Activated T-cell treated with anti-CD3 and anti-CD28 coated beads, Interleukin-2, amount 50 U/mL, for 48 hours (primary cell): ENCODE measurements at regions not wholly inside any gene's neighbourhood (a gene's known extent, or its start where the extent isn't known, plus 50 kb on each side); places are given as distances from the start of the nearest gene placed in this dataset.

Source experiments
- DNase-seq, 2 experiments: peaks; one replicate each; pipeline ENCODE4 v3.0.0-alpha.2; 2020

DNA sequence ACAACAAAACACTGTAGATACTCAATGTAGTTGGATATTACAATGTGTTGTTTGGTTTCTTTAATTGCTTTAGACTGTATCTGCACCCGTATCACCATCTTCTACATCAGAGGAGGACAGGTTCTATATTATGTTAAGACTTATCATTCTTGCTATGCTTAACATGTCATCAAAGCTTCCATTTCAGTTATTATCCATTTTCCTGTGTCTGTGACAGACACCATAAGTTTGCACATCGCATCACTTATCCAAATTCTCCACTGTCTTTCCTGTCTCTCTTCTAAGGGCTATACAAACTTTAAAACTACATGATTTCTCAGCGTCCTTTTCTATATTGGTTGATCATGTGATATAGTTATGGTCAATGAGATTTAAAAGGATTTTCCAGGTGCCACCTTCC, 719.0 kb downstream of the TBC1D32 start:
- DNase-seq, result no peak

DNA sequence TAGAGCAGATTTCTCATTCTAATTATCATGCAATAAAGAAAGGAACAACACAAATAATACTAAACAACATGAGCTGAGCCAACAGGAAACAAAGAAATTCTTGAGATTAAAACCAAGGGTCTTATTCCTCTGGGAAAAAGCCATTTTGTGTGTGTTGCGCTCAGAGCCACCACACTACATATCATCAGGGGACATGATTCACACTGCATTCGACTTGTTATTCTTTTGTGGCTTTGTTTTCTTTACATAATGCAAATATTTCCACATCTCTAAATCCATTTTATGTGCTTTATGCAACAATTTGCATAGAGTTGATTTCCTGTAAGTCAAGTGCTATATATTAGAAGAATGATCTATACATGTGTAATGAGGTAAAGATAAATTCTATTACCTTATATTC, 719.6 kb downstream of the TBC1D32 start:
- DNase-seq, result no peak

DNA sequence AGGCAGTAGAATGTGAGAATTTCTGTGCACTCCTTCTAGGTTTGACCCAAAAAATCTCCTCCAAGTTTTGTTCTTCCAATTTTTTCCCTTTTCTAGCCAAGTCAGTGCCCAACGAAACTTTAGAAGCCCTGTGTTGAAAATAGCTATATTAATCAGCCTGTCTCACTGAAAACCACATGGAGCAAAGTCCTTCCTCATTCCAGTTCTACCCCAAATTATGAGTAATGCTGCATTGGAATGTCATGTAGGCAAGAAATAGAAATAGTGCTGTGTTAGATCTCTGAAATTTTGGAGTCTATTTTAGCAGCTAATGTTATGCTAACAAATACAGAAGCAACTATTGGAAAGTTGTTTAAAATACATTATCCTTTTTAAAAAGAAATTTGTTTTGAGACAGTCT, 725.5 kb downstream of the TBC1D32 start:
- no peak for DNase-seq

DNA sequence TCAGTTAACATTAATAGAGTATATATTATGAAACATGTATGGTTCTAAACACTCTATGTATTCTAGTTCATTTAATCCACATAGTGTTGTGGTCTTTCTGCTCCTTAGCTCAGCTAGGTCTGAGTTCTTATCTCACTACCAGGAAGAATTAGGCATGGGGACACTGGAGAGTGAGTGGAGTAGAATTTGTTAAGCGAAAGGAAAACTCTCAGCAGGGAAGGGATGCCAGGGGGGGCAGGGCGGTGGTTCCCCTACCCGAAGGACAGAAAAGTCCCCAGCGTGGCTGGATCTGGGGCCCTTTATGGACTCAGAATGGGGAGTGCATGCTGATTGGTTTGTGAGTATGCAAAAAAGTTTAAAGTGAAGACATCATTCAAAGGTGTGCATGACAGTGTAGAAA, 727.5 kb downstream of the TBC1D32 start:
- DNase-seq, result no peak

DNA sequence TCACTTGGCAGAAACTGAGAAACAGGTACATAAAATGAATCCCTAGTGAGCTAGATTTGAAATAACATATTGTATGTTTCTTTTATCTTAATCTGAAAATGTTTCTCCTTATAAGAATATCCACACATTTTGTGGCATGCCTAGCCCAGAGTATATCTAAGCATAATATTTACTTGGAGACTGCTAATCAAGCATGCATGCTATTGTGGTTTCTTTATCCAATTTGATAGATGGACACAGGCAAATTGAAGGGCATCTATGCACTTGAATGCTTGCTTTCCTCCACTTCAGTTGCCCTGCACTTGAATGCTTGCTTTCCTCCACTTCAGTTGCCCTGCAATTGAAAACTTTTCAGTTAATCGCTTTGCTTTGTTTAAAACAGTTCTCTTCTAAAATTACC, 729.8 kb downstream of the TBC1D32 start:
- DNase-seq, result no peak

DNA sequence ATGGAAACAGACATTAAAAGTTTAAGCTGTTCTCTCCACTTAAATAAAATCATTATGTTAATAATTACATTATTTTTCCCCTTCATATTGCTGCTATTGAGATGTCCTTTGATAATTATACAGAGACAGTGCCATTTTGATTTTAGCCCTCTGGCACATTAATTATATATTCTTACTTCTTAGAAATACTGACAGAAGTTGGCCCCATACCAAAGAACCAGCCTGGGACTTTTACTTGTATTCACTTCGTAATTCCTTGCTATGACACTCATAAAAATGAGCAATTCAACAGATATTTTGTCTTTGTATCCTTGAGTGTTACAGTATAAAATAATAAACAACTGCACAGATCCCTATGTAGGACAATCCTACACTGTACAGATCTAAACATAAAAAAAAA, 743.7 kb downstream of the TBC1D32 start:
- DNase-seq, result no peak

DNA sequence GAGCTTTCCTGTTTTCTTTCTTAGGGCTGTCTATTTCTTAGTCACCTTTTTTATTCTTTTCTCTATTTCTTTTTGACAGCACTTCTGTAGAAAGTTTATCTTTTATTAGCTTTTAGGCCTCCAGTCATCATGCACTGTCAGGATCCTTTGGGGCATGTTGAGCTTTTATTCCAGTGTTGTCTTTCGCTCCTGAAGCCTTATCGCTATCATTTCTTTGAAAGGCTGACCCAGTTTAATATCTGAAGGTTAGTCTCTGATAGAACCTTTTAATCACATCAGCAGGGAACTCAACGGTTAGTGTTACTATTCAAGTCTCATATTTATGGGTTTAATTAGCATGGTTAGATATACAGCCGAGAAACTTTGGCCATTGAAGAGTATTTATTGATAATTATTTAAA, 745.9 kb downstream of the TBC1D32 start:
- DNase-seq, result no peak

DNA sequence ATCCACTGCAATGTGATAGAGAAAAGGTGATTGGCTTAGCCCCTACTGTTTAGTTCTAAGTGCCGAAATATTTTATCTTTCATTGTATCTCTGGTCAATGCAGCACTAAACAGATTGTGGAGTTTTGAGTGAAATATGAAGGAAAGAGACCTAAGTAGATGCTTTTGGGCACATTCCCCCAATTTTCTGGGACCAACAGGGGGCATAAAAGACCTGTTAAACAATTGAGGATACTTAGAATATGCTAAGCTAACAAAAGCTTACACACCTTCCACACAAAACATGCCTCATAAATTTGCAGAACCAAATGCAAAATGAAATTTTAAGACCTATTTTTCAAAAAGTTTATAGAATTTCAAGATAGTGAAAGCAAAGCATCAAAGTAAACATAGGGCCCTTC, 746.9 kb downstream of the TBC1D32 start:
- no peak for DNase-seq

DNA sequence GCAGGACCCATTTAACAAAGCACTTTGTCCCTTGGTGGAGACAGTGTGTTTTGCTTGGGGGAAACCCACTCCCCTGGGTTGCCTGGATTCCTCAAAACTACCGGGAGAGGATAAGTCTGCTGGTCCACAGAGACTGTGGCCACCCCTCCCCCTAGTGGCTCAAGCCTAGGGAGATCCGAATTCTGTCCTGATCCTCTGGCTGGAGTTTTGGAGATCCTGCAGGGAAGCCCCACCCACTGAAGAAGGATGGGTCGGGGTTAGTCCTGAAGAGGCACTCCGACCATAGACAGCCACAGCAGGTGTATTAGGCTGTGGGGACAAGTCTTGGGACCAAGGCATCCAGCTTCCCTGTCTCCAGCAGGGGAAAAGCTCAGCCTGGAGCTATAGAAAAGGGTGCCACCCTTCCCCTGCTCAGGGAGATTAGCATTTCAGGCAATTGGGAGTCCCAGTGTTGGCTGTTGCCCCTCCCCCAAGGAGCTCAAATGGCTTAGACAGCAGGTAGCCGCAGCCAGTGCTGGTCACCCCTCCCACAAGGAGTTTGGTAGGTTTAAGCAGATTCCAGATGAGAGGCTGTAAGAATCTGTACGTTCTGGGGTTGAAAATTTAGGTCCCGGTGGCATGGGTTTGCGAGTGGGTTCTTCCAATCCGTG, 750.0 kb downstream of the TBC1D32 start:
- no peak for DNase-seq

DNA sequence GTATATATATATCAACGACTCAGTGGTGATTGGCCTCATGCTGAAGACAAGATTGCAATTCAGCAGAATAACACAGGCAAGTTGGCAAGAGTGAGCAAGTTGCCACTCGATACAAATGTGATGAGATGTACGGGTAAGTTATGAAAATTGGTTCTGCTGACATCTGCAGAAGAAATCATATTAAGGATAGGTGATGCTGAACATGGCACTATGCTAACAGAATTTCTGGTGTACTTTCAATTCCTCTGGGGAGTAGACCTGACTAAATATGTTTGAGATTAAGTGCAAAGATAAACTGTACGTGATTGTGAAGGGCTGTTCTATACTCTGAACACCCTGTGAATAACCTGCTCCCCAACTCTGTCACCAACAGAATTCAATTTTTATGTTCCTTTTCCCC, 758.2 kb downstream of the TBC1D32 start:
- DNase-seq, result no peak

DNA sequence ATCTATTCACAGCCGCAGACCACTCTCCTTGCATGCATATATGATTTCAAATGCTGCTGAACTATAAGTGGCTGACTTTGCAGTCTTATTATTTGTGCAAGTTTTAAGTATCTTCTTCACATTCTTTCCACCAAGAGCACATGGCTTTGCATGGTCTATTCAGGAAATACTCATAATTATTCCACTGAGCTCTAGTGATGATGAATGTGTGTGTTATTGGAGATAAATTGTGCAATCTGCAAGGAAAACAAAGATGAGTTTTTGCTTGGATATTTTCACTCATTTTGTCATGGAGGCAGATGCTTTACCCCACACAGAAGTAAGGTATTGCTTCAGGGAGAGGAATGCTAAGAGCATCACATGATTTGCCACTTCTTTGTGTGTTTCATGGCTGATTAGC, 764.6 kb downstream of the TBC1D32 start:
- no peak for DNase-seq

DNA sequence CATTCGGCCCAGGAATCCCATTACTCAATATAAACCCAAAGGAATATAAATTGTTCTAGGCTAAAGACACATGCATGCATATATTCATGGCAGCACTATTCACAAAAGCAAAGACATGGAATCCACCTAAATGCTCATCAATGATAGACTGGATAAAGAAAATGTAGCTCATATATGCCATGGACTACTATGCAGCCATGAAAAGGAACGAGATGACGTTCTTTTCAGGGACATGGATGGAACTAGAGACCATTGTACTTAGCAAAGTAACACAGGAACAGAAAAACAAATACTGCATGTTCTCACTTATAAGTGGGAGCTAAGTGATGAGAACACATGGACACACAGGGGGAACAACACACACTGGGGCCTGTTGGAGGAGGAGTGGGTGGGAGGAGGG, 769.5 kb downstream of the TBC1D32 start:
- no peak for DNase-seq

DNA sequence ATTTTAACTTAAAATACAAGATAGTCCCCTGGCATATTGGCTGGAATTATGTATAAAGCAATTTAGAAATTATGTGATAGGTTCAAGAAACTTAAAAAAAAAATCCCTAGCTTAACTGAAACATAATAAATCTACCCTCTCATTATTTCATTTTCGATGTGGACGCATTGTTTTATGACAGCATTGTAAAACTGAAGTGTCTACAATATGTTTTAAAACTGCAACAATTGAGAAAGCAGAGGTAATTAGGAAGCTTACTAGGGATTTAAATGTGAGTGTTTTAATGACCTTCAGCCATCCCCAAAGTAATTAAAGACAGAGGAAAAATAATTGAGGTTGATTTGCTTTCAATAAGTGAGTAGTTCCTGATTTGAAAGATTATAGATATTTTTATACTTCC, 776.0 kb downstream of the TBC1D32 start:
- DNase-seq, result no peak

DNA sequence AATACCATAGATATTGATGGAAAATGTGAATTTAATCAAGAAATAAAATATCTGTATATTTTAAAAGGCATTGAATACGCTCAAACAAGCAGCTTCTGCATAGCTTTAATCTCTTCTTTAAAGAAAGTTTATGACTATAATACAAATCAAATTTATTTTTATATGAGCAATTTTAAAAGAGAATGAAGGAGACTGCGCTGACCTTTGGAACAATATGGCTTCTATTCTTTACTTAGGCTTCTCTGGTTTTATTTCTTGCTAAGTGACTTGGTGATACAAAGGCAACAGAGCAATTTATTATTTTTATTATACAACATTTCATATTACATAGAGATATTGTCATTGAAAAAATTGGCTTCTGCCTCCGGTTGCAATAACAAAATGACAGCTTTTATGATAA, 776.7 kb downstream of the TBC1D32 start:
- no peak for DNase-seq

DNA sequence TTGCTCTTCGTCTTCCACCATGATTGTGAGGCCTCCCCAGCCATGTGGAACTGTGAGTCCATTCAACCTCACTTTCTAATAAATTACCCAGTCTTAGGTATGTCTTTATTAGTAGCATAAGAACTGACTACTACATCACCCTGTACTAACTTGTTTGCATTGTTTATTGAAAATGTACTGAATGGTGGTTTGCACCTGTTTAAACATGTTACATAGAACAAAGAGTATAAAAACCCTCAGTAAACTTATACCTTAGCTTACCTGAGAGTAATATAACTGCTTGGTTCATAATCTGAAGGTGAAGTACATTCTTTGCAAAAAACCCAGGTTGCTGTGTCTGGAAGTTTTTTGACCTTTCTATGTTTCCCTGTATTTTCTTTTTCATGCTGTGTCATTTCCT, 777.8 kb downstream of the TBC1D32 start:
- no peak for DNase-seq

DNA sequence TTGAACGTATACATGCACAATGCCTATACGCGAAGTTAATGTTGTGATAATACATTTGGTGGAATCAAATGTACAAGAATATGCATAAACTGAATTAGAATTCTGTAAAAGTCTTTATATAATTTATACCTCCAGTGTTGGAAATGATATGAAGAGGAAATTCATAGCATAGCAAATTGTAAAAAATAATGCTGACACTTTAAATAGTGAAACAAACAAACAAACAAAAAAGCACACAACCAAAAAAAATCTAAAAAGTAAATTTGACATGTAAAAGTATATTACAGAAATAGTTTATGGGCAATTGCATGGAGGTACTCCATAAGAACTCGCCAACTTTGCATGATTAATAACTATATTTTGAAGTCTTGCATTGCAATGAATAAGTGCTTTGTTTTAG, 780.9 kb downstream of the TBC1D32 start:
- no peak for DNase-seq

DNA sequence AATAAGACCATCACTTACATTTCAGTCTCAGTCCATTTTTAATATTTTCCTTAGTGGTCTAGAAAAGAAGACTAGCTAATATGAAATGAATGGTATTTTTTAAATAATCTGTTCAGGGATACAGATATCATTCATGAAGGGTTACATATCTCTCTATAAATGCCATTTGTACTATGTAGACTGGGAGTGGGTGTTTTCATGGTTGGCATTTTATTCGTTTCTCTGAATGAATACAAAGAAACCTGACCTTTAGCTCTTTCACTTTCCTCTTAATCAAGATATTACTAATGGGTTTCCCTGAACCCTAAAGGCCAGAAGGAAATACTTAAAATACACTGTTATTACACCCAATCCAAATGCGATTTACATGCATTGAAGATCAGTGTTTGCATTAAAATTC, 788.9 kb downstream of the TBC1D32 start:
- no peak for DNase-seq

DNA sequence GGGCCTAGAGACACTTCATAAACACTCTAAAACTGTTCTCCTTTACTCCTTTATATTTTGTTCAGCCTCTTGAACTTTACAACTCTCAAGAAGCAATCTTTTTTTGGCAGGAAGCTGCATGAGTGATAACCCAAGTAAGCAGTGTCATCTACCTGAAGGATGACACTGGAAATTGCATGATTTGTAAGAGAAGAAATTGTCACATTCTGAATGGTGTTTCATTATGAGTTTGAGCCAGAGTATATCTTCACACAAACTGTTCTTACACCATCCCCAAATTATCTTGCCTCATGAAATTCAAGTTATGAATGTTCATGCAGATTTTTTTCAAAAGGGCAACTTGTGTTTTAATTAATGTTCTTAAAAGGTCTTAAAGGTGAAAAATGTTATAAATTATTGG, 799.3 kb downstream of the TBC1D32 start:
- DNase-seq, result no peak

DNA sequence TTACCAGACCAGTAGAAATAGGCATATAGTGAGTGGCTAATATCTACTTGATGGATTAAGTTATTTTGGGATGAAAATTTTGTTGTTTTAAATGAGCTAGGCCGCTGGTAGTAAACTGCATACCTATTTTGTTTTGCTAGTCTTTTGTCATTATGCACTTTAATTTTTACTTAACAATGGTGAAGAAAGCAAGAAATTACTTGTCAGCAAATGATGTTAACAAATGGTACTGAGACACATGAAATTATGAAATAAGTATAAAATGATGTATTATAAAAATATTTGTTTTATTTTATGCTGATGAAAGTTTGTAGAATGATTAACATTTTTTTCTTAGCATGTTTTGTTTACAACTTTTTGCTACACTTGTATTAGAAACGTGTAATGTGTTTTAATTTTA, 807.7 kb downstream of the TBC1D32 start:
- DNase-seq, result no peak

DNA sequence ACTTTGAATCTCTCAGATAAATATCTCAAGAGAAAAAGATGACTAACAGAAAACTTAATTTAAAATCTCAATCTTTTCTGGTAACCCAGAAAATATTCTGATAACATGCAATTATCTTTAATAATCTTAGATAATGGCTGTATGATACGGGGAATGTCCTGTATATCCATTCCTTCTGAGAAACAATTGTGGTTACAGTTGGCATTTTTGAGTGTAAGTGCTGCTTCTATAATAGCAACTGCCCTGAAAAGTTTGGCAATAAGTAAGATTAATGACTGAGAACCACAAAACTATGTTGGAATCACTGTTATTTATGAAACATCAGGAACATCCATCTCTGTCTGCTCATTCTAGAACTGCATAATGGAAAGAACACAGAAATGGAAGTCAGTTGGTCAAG, 819.7 kb downstream of the TBC1D32 start:
- DNase-seq, result no peak

DNA sequence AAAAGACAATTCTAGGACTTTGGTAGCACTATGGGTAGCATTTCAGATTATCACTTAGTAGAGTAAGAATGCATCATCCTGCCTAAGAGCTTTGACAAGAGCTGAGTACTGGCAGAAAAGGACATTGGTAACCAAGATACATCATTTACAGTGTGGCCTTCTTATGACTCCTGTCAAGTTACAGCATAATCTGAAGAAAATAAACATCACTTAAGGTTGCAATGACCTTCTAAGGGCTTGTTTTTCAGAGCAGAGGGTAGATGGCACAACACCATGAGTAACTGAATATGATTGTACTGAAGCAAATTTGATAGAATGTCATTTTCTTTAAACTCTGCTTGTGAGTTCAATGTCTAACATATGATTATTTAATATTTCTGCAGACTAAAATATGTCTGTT, 822.6 kb downstream of the TBC1D32 start:
- no peak for DNase-seq

DNA sequence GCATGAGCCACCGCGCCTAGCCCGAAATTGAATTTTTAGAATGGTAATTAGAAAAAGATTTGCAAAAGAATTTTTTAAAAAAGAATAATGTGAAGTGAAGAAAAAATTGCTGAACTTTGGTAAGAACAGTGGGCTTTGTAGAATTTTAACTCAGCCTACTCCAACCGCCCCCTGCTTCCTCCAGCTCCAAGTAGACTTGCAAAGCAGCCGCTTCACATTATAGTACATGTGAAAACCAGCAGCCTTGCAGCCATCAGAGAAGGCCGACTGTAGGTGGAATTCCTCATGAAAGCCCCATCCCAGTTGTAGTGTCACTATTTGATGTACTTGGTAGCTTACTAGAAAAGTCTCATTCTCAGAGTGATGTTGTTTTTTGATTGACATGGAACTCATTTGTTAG, 835.6 kb downstream of the TBC1D32 start:
- no peak for DNase-seq

DNA sequence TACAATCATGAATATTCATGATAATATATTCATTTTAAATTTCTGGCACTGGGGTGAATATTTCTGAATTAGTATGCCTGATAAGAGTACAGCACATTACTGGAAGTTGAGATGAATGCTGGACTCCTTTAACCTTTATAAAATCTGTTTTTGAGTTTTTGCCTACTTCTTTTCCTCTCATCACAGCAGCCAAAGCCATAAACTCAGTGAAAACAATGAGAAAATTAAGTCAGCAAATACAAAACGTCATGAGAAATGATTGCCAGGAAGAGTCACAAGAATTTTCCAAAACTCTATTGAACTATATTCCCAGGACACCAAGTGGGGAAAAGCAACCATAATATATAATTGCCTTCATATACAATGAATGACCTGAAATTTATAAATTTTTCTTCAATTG, 837.6 kb downstream of the TBC1D32 start:
- no peak for DNase-seq

DNA sequence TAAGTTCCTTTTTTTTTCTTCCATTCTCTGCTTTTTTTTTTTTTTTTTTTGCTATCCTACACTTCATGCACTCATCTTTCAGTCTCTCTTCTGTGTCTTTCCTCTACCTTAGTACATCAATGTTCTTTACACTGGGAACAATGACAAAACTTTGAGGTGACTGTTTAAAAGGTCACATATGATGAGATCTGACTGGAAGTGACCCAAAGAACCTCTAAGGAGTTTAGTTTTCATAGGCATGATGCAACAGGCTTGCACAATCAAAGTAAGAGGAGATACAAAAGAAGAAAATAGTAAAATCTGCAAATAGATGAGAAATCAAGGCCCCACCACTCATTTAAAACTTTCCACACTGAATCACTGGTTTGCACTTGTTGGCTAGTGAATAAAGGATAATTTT, 840.8 kb downstream of the TBC1D32 start:
- no peak for DNase-seq

DNA sequence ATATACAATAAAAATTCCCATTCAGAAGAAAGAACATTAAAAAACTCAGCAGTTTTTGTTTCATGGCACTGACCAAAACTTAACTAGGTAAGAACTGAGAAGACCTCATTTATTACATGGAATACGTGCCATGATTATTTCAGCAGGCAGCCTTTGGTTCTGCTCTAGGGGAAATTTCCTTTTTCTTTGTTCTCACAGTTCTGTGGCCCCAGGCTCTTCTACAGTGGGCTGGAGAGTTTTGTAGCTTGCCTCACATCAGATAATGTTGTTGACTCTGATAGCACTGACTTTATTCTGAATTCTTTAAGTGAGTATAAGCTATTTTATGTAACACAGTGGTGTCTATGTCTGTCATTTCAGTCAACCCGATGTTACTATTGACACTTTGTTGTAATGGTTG, 844.3 kb downstream of the TBC1D32 start:
- DNase-seq, result no peak

DNA sequence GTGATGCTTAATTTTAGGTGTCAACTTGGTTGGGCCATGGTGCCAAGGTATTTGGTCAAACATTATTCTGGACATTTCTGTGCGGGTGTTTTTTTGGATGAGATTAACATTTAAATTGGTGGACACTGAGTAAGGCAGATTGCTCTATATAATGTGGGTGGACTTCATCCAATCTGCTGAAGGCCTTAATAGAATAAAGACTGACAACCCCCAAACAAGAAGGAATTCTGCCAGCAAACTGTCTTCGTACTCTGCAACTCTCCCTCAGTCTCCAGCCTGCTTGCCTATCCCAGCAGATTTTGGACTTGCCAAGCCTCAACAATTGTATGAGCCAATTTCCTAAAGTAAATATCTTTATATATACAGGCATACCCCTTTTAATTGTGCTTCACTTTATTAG, 850.1 kb downstream of the TBC1D32 start:
- no peak for DNase-seq
